ENCODE measurements at regions not wholly inside any gene's neighbourhood (a gene's known extent, or its start where the extent isn't known, plus 50 kb on each side); places are given as distances from the start of the nearest gene placed in this dataset.
"Not testable (repeated sequence)": the region's sequence is repeated elsewhere in the genome, so short reads cannot be mapped to it uniquely, and the experiment has no call there.

DNA sequence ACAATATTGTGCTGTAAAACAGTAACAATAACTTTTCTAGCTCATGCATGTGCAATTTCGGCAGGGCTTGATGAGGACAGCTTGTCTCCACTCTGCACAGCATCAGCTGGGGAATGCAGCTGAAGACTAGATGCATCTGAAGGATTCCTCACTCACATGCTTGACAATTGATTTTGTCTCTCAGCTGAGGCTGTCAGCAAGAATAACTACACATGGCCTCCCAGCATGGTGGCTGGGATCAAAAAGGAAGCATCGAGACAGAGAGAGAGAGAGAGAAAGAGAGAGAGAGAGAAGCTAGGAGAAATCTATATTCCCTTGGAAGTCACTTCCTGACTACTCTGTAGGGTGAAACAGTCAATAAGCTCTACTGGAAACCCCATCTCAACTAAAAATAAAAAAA lies 487.1 kb downstream of the PLOD2 start:
- no peak overlapping the region for H3K27ac Mint-ChIP-seq
- H3K9ac ChIP-seq (ENCODE audit: extremely low read depth, low read length, poor library complexity, severe bottlenecking): no peak overlapping the region
- H3K27me3 ChIP-seq (ENCODE audit: control insufficient read depth, insufficient read depth, low read length, poor library complexity, severe bottlenecking): no peaks in the 10 kb centered on the region
- H3K27me3 Mint-ChIP-seq (ENCODE audit: insufficient read depth): no peaks in the 10 kb centered on the region
- no peaks in the 10 kb centered on the region for H3K4me1 ChIP-seq (ENCODE audit: control insufficient read depth, insufficient read depth, low read length)
- no peaks in the 10 kb centered on the region for H3K9me3 Mint-ChIP-seq
- no peaks in the 10 kb centered on the region for H3K36me3 Mint-ChIP-seq (ENCODE audit: low read depth)
- H3K4me3 ChIP-seq (ENCODE audit: low read length): no peak overlapping the region
- no peaks in the 10 kb centered on the region for H3K9me3 ChIP-seq (ENCODE audit: control insufficient read depth, low read length)
- no peak for DNase-seq
- H3K27ac ChIP-seq (ENCODE audit: low read depth, low read length): no peak overlapping the region
- no peaks in the 10 kb centered on the region for H3K4me1 Mint-ChIP-seq
- H3K36me3 ChIP-seq (ENCODE audit: control insufficient read depth, insufficient read depth, low read length): no peaks in the 10 kb centered on the region
- H3K4me3 Mint-ChIP-seq: no peak overlapping the region
- TF ChIP-seq, protein P1, sequence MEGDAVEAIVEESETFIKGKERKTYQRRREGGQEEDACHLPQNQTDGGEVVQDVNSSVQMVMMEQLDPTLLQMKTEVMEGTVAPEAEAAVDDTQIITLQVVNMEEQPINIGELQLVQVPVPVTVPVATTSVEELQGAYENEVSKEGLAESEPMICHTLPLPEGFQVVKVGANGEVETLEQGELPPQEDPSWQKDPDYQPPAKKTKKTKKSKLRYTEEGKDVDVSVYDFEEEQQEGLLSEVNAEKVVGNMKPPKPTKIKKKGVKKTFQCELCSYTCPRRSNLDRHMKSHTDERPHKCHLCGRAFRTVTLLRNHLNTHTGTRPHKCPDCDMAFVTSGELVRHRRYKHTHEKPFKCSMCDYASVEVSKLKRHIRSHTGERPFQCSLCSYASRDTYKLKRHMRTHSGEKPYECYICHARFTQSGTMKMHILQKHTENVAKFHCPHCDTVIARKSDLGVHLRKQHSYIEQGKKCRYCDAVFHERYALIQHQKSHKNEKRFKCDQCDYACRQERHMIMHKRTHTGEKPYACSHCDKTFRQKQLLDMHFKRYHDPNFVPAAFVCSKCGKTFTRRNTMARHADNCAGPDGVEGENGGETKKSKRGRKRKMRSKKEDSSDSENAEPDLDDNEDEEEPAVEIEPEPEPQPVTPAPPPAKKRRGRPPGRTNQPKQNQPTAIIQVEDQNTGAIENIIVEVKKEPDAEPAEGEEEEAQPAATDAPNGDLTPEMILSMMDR (conservative IDR thresholded peaks at IDR 0.05): no peak
- WGBS, 2 experiments (ENCODE audit: insufficient coverage in 1 of 2, insufficient read length in 1 of 2): 57 to 86% methylated on average over 1 to 2 of the region's 2 CpGs

DNA sequence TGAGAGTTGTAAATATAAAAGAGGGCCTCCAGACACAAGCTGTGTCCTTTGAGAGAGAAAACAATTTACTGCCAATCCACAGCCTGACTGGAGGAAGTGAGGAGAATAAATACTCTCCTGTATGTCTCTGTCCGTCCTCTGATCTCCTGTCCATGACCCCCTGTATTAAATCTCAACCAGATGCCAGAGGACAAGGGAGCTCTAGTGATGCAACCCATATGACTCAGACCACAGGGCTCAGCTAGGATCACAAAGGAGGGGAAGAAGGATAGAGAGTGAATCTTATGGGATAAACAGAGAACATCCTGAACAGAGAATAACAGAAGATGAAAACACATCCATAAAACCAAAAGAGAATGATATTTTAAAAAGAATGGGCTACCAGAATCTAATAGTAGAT lies 482.6 kb downstream of the PLOD2 start:
- H3K9me3 ChIP-seq (ENCODE audit: control insufficient read depth, low read length): no peaks in the 10 kb centered on the region
- no peaks in the 10 kb centered on the region for H3K4me1 Mint-ChIP-seq
- no peaks in the 10 kb centered on the region for H3K36me3 ChIP-seq (ENCODE audit: control insufficient read depth, insufficient read depth, low read length)
- no peak overlapping the region for H3K4me3 ChIP-seq (ENCODE audit: low read length)
- TF ChIP-seq, protein P1 (conservative IDR thresholded peaks at IDR 0.05): no peak
- no peaks in the 10 kb centered on the region for H3K27me3 Mint-ChIP-seq (ENCODE audit: insufficient read depth)
- no peak overlapping the region for H3K27ac ChIP-seq (ENCODE audit: low read depth, low read length)
- no peaks in the 10 kb centered on the region for H3K9me3 Mint-ChIP-seq
- 86% methylated on average over 1 of the region's 1 CpG; no CpG with 5 or more reads in 1 of the 2 experiments for WGBS, 2 experiments (ENCODE audit: insufficient coverage in 1 of 2, insufficient read length in 1 of 2)
- no peaks in the 10 kb centered on the region for H3K27me3 ChIP-seq (ENCODE audit: control insufficient read depth, insufficient read depth, low read length, poor library complexity, severe bottlenecking)
- no peak for DNase-seq
- H3K4me1 ChIP-seq (ENCODE audit: control insufficient read depth, insufficient read depth, low read length): no peaks in the 10 kb centered on the region
- H3K27ac Mint-ChIP-seq: no peak overlapping the region
- no peak overlapping the region for H3K9ac ChIP-seq (ENCODE audit: extremely low read depth, low read length, poor library complexity, severe bottlenecking)
- no peak overlapping the region for H3K4me3 Mint-ChIP-seq
- H3K36me3 Mint-ChIP-seq (ENCODE audit: low read depth): no peaks in the 10 kb centered on the region

DNA sequence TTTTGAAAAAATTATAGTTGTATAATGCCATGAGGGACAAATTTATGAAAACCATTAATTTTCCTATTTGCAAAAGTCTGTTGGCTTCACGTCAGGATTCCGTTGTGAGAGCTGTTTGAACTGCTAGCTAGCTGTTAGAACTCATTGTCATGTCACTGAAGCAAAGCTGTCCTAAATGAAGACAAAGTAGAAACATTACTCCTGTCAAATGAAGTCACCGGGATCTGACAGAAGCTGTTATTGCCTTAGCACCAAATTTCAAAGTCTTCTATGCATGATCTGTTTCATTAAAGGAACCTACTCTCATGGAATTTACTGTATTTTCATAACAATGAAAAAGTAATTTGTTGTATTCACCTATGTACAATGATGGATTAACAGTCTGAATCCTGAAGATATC lies 479.8 kb downstream of the PLOD2 start:
- Mint-ChIP-seq H3K36me3 (ENCODE audit: low read depth) (no peaks in the 10 kb centered on the region), H3K27ac (no peak overlapping the region), H3K4me3 (no peak overlapping the region), H3K27me3 (ENCODE audit: insufficient read depth) (no peaks in the 10 kb centered on the region), H3K4me1 (peaks cover 6% of the 10 kb centered on the region), H3K9me3 (no peaks in the 10 kb centered on the region)
- no peak overlapping the region for H3K9ac ChIP-seq (ENCODE audit: extremely low read depth, low read length, poor library complexity, severe bottlenecking)
- H3K27ac ChIP-seq (ENCODE audit: low read depth, low read length): no peak overlapping the region
- H3K9me3 ChIP-seq (ENCODE audit: control insufficient read depth, low read length): no peaks in the 10 kb centered on the region
- no peaks in the 10 kb centered on the region for H3K36me3 ChIP-seq (ENCODE audit: control insufficient read depth, insufficient read depth, low read length)
- WGBS, 2 experiments (ENCODE audit: insufficient coverage in 1 of 2, insufficient read length in 1 of 2): 58 to 78% methylated on average over 3 of the region's 3 CpGs
- TF ChIP-seq, protein P1 (conservative IDR thresholded peaks at IDR 0.05): no peak
- H3K4me1 ChIP-seq (ENCODE audit: control insufficient read depth, insufficient read depth, low read length): no peaks in the 10 kb centered on the region
- no peaks in the 10 kb centered on the region for H3K27me3 ChIP-seq (ENCODE audit: control insufficient read depth, insufficient read depth, low read length, poor library complexity, severe bottlenecking)
- no peak overlapping the region for H3K4me3 ChIP-seq (ENCODE audit: low read length)
- DNase-seq: no peak

DNA sequence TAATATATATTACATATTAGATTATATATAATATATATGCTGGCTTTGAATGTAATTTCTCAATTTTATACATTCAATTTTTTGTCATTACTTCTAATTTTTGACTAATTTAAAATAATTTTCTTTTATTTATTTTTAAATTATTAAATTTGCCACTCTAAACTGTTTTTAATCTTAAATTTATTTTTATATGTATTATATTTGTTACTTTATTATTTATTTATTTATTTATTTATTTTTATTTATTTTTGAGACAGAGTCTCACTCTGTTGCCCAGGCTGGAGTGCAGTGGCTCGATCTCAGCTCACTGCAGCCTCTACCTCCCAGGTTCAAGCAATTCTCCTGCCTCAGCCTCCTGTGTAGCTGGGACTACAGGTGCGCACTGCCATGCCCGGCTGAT lies 473.0 kb downstream of the PLOD2 start:
- 50 to 66% methylated on average over 2 to 3 of the region's 3 CpGs for WGBS, 2 experiments (ENCODE audit: insufficient coverage in 1 of 2, insufficient read length in 1 of 2)
- H3K4me1 Mint-ChIP-seq: peaks cover 12% of the 10 kb centered on the region
- not testable (repeated sequence) for H3K4me3 ChIP-seq (ENCODE audit: low read length); H3K36me3 Mint-ChIP-seq (ENCODE audit: low read depth); H3K9me3 Mint-ChIP-seq; H3K27ac Mint-ChIP-seq; H3K9me3 ChIP-seq (ENCODE audit: control insufficient read depth, low read length); H3K4me3 Mint-ChIP-seq; H3K27me3 ChIP-seq (ENCODE audit: control insufficient read depth, insufficient read depth, low read length, poor library complexity, severe bottlenecking); H3K4me1 ChIP-seq (ENCODE audit: control insufficient read depth, insufficient read depth, low read length); H3K36me3 ChIP-seq (ENCODE audit: control insufficient read depth, insufficient read depth, low read length); H3K27me3 Mint-ChIP-seq (ENCODE audit: insufficient read depth); H3K9ac ChIP-seq (ENCODE audit: extremely low read depth, low read length, poor library complexity, severe bottlenecking); H3K27ac ChIP-seq (ENCODE audit: low read depth, low read length); DNase-seq
